HPDE6-E6E7 (cell line): ENCODE measurements at regions not wholly inside any gene's neighbourhood (a gene's known extent, or its start where the extent isn't known, plus 50 kb on each side); places are given as distances from the start of the nearest gene placed in this dataset.
"Not testable (repeated sequence)": the region's sequence is repeated elsewhere in the genome, so short reads cannot be mapped to it uniquely, and the experiment has no call there.

Experiments
- DNase-seq: peaks from one replicate; pipeline ENCODE4 v3.0.0; 2011; ENCODE audit warnings: missing footprints; ENCODE audit errors: extremely low spot score

DNA sequence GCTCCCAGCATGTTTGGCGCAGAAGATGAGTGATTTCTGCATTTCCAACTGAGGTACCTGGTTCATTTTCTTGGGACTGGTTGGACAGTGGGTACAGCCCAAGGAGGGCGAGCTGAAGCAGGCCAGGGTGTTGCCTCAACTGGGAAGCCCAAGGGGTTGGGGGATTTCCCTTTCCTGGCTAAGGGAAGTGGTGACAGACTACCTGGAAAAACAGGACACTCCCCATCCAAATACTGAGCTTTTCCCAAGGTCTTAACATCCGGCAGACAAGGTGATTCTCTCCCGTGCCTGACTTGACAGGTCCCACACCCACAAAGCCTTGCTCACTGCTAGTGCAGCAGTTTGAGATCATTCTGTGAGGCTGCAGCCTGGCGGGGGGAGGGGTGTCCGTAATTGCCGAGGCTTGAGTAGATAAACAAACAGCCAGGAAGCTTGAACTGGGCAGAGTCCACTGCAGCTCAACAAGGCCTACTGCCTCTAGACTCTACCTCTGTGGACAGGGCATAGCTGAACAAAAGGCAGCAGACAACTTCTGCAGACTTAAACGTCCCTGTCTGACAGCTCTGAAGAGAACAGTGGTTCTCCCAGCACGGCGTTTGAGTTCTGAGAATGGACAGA, 307.7 kb upstream of the ARSJ start:
- DNase-seq = no peak

DNA sequence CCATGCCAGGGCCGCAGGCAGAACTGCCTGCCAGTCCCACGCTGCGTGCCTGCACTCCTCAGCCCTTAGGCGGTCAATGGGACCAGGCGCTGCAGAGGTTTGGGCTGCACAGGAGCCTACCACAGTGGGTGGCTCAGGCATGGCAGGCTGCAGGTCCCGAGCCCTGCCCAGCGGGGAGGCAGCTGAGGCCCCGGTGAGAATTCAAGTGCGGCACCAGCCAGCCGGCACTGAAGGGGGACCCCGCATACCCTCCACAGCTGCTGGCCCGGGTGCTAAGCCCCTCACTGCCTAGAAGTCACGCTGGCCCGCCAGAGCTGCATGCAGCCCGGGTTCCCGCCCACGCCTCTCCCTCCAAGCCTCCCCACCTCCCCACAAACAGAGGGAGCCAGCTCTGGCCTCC, 302.5 kb upstream of the UGT8 start:
- no peak for DNase-seq

DNA sequence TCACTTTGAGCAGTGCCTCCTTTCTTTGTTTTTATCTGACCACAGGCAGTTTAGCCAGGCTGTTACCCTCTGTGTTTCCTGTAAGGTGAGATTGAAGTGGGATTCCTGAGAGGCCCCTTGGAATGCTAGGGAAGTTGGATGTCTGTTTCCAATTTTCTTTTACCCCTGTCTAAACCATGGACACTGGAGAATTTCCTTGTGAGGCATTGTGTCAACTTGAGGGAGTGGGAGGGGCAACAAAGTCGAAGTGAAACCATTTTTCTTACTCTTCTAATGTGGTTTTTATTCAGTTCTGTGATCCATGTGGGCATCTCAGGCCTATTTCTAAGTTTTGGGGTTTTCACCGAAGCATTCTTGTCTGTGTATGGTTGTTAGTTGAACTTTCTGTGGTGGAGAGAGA, 296.1 kb upstream of the UGT8 start:
- no peak for DNase-seq

DNA sequence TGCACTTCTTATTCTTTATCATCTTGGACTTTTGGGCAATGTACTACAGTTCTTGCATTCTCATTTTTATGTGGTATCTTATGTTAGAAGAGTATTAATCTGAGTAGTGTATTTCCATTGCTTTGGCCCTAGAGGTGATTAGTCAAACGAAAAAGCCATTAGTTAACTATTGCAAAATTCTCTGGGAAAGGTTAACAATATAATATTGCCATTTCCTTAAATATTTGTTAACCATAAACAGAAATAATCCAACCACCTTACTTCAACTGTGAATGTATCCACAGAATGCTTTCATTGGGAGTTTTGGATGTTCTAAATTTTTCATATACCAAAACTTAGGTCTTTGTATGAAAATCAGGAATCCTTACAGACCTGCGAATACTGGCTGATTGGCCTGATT, 294.6 kb upstream of the UGT8 start:
- no peak for DNase-seq

DNA sequence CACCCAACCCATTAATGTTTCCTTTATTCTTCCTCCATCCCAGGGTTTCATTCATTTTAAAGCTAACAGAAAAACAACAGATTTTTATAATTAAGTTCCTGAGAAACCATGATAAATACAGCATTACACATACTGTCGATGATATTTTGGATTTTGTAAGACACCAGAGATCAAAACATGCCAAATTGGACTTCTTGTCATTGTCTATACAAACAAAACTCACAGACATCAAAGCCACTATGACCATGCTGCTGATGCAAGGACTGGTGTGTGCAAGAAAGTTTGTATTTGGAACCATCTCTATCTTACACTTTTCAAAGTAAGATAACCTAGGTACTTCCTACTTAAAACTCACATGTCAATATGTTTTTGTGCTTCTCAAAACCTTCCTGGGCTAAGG, 294.0 kb upstream of the UGT8 start:
- no peak for DNase-seq

DNA sequence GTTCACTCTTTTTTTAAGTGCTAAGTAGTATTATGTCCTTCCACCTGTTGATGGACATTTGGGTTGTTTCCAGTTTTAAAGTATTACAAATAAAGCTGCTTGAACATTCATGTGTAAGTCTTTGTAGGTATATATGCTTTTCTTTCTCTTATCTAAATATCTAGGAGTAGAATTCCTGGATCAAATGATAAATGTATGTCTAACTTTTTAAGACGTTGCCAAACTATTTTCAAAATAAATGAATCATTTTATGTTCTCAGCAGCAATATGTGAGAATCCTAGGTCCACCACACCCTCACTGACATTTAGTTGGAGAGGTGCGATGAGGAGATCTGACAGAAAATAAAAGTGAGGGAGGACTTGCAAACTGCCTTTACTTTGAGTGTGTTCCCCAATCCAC, 291.7 kb upstream of the UGT8 start:
- DNase-seq = no peak

DNA sequence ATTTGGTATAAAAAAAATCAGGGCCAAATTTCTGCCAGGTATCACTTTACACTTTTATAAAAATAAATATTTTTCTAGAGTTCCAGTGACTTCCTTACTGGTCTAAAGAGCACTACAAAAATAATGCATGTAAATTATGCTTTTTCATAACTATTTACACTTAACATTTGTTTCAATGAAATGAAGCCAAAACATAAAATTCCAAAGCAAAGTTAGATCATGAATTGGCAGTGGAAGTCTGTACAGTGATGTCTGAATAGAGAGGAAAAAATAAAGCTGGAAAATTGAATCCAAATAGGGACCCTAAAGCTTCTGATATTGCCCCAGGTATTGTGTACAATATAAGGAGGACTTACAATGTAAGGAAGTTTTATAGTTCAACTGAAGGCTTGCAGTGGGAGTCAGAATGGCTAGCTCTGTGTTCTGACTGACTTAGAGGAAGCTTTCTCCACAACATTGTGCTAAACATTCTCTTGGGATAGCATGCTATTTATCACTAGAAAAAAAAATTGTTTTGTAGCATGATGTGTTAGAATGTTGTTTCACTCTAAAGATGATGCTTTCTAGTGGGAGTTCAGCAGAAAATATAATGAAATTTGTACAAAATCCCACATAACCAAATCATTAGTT, 288.2 kb upstream of the UGT8 start:
- DNase-seq = no peak

DNA sequence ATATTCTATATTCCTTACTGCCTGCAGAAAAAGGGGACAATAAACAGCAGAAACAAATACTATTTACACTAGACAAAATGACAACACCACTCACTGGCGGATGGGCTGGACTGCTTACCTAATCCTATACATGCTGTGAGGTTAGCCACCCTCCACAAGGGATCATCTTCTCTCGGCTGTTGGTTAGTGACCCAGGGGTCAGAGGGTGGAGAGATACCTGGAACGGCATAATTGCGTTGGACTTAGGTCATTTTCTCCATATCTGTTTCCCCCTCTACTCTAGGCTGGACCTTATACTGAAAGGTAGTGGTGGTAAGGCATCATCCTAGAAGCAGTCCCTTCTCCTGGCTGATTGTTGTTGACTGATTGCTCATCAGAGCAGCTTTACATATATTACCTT, 286.8 kb upstream of the UGT8 start:
- no peak for DNase-seq

DNA sequence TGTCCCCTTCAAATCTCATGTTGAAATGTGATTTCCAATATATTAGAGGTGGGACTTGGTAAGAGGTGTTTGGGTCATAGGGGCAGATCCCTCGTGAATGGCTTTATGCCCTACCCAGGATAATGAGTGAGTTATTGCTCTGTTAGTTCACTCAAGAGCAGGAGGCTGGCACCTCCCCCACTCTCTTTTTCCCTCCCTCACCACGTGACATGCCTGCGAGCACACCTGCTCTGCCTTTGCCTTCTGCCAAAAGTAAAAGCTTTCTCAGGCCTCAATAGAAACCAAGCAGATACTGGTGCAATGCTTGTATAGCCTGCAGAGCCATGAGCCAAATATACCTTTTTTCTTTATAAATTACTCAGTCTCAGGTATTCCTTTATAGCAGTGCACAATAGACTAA, 286.3 kb upstream of the UGT8 start:
- no peak for DNase-seq

DNA sequence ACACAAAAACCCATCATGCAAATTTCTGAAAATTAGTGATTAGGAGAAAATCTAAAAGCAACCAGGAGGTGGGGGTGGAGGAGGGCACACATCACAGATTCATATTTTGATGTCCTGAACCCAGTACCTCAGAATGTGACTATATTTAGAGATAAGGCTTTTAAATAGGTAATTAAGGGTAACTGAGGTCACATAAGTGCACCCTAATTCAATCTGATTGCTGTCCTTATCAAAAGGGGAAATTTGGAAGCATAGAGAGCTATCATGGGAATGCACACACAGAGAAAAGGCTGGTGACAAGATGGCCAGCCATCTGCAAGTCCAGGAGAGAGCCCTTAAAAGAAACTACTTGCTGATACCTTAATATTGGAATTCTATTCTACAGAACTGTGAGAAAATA, 281.8 kb upstream of the UGT8 start:
- no peak for DNase-seq

DNA sequence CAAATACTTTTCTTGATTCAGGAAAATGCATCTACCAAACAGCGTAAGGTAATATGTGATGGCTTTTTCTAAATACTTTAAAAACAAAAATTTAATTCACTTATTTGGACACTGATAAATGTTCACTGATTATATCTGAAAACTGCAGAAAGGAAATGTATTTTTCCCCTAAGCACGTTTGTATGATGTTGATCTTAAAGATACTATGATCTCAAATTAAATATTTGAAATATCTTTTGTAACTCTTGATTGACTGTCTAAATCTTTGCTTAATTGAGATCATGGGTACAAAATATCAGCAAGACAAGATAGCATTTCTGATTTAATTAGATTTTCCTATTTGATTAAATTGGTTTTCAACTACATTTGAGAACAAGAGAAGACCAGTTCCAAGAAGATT, 281.0 kb upstream of the UGT8 start:
- DNase-seq = no peak

DNA sequence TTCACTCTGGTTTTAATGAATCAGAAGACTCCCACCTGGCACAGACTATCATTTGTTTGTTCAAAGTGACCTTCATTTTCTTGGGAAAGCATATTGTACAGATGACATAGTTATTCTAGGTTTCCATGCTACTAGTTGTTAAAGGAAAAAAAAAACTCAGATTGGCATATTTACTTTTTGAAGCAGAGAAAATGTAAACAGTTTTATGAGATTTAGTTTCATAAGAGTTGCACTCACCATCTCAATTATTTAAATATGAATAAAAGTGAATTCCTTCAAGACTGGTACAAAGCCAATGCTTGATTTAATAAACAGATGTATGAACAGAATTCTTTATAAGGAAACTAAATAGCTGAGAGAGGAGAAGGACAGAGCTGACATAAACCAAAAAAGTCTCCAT, 280.3 kb upstream of the UGT8 start:
- no peak for DNase-seq

DNA sequence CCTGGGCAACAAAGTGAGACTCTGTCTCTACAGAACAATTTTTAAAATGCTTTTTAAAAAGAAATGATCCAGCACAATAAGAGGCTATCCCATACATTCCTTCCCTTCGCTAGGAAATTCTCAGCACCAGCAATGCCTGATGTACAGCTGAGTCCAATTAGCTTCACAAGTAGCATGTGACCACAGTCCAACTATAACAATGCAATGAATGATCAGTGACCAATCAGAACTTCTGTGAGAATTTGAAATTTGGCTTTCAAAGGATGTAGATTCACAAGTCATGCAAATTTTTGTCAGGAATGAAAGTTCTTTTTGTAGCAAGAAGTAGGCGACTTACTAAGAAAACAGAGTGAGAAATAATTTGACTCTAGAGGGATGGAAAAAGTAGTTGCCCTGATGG, 278.5 kb upstream of the UGT8 start:
- no peak for DNase-seq

DNA sequence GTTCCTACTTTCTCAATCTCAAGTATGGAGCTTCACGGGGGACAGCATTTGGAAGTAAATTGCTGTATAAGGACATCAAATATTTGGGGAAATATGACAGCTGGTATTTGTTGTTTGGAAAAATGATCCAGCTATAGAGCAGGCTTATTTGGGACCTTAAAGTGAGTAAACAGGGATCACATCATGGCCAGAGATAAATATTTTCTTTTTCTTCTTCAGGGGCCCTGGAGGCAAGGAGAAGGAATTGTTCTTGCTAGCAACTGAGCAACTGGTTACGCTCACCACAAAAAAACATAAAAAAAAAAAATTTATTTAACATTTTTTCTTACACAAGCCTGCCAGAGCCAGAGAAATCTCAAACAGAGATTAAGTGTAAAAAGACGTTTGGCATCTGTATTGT, 277.2 kb upstream of the UGT8 start:
- no peak for DNase-seq

DNA sequence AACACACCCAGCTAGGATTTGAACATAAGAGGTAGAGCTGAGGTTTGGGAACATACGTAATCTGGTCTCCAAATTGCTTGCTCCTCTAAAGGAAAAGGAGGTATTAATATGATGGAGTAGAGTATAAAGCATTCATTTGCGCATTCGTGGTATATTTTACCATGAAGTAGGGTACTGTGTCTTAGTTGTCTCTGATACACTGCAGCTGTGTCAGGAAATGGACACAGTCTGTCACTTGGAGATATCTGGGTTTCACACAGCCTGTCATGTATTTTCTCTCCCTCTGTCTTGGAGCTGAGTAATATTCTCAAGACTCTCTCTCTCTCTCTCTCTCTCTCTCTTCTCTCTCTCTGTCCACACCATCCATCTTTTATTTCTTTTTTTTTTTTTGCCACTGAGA, 274.8 kb upstream of the UGT8 start:
- DNase-seq = no peak

DNA sequence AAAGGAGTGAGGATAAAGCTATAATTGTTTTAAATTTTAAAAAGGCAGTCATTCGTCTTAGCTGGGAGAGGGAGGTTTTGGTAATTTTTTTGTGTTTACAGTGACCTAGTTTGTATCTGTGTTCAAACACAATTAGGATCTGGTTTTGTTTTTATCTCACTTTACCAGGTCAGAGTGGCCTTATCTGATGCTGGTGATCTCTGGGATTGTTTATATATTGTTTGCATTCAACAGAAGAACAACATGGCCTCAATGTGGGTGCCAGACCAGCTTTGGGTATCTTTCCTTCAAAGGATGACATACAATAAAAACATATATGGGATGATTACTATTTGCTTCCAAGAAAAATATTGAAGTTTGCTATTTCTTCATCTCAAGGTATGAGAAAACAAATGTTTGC, 272.2 kb upstream of the UGT8 start:
- DNase-seq = no peak

DNA sequence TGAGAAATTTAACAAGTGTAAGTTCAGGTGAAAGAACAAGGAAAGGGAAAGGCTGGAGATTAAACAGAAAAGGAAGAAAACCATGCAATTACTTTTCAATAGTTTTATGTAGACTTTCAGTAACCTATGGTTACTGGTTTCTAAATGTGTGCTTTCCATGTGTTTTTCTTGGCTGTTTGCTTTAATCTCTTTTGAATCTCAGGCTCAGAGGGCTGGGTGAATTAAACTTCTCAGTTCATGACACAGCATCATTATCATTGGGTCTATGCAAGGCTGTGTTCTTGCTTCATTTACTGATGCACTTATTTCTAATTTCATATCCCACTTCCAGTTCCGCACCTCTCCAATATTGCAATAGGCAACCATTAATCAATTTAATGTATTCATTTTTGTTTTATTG, 266.5 kb upstream of the UGT8 start:
- no peak for DNase-seq

DNA sequence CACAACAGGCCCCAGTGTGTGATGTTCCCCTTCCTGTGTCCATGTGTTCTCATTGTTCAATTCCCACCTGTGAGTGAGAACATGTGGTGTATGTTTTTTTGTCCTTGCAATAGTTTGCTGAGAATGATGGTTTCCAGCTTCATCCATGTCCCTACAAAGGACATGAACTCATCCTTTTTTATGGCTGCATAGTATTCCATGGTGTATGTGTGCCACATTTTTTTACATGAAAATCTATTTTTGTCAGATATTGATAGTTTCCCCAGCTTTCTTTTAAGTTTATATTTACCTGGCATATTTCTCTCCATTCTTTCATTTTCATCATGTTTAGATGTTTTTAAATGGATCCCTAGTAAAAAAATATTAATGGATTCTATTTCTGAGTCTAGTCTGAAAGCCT, 264.2 kb upstream of the UGT8 start:
- DNase-seq = not testable (repeated sequence)

DNA sequence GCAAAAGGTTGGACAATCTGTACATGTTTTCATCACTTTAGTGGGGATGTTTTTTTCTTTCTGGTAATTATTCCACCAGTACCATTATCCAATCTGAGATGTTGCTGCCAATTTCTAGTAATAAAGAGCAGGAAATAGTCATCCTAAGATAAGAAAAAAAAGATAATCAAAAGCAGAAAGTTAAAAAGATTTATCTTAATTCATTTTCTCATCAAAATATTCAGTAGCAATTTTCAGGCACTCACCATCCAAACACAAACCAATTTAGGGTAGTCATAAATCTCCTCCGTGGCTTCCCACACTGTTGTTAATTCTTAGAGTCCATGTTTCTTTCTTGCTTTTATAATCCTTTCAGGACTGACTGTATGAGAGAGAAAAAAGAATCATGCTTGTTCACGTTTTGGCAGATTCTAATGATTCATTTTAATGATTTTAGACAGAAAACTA, 263.7 kb upstream of the UGT8 start:
- no peak for DNase-seq

DNA sequence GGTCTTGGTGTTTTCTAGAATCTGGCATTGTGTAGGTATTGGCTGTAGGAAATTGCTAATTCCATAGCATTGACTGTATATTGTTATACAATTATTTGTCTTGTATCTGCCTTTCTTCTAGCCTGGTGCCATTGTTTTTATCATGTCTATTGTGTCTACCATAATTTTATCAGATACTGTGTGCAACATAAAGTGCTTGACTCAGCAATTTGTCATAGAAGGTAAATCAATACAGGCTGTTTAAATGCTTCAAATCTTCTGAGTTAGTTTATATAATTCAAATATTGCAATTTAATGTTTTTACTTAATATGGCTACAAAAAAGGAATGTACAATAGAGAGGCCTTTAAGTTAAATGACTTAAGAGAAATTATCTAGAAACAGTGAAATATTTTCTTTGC, 263.3 kb upstream of the UGT8 start:
- DNase-seq = no peak

DNA sequence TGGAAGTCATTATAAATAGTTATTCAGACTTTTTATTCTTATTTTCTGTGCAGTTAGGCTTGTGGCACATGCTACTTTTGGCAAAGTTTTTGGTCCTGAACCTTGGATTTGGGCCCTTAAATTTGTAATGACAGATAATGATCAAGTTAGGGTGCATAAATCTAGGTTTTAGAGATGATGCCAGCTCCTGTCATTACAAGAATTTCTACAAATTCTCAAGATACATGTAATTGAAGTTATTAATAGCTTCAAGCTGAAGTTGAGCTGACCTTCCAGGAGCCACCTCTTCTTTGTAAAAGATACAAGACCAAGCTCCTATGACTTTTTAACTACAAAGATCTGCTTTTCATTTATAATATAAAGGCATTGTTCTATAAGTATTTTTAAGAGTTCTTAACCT, 255.6 kb upstream of the UGT8 start:
- DNase-seq = no peak

DNA sequence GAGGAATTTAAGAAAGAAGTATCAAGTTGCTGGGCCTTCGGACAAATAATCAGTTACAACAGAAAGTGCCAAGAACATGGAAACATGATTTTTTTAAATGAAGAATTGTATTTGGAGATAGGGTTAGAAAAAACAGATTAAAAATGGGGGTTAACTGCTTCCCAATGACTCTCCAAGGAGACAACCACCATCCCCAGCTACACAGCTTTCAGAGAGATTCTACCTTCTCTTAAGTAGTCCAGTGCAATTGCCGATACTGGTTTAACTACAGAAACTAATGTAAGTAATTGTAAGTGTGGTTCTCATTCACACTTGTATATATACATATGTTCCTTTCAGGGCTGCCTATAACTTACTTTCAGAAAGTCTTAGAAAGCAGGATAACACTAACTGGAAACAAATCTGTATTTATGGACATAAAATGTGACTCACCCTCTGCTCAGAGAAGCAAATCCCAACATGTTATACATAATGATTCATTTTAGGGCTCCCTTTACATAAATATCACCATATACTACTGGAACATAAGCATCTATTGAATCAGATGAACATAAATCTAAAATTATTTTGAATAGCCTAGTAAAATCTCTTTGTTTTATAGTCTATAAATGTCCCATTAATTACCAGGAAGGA, 248.9 kb upstream of the UGT8 start:
- peak; percentile 54 for DNase-seq

DNA sequence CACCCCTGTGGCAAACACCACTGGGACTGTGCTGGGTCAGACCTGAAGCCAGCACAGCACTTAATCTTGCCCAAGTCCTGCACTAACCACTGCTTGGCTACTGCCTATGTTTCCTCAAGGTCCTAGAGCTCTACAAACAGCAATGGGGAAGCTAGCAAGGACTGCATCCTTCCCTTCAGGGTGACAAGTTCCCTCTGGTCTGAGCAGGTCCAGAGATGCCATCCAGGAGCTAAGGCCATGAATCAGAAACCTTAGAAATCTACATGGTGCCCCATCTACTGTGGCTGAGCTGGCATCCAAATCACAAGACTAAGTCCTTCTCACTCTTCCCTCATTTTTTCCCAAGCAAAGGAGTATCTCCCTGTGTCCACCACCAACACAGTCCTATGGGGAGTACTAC, 239.7 kb upstream of the UGT8 start:
- DNase-seq = no peak

DNA sequence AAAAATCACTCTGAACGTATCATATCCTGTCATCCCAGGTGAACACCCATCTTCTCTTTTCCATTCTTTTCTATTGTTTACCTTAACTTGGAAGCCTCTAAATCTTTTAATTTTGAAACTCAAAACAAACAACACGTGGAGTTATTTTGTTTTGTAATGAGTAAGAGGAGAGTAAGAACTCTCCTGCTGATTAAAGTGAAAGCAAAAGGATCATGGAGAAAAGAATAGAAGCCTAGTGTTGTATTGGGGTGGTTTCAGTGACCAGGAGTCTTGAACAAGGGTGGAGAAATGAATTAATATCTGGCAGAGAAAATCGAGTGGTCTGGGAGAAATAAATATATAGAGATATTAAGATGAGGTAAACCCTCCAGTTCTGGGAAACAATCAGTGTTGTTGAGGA, 237.4 kb upstream of the UGT8 start:
- DNase-seq = no peak
